Activated CD4-positive, alpha-beta T cell treated with anti-CD3 and anti-CD28 coated beads, Interleukin-2, amount 10 ng/mL, durations not matched to agents 24 days and 14 days (primary cell): ENCODE measurements at regions not wholly inside any gene's neighbourhood (a gene's known extent, or its start where the extent isn't known, plus 50 kb on each side); places are given as distances from the start of the nearest gene placed in this dataset.
A peak's percentile ranks its signal among the peaks of the same experiment; 100 is the strongest.

ENCODE experiments used
- DNase-seq: peaks from one replicate; pipeline ENCODE4 v3.0.0; 2022
- H3K27ac Mint-ChIP-seq: one replicate; pipeline ENCODE4 v1.8.0; 2022; ENCODE audit warnings: mild to moderate bottlenecking, mixed read lengths
- H3K27me3 Mint-ChIP-seq: one replicate; pipeline ENCODE4 v1.8.0; 2022; ENCODE audit warnings: mixed read lengths
- H3K36me3 Mint-ChIP-seq: one replicate; pipeline ENCODE4 v1.8.0; 2022; ENCODE audit warnings: low read depth, mild to moderate bottlenecking, mixed read lengths
- H3K4me1 Mint-ChIP-seq: one replicate; pipeline ENCODE4 v1.8.0; 2021; ENCODE audit warnings: mixed read lengths
- H3K4me3 Mint-ChIP-seq: one replicate; pipeline ENCODE4 v1.8.0; 2022; ENCODE audit warnings: mild to moderate bottlenecking, moderate library complexity, mixed read lengths
- H3K9me3 Mint-ChIP-seq: one replicate; pipeline ENCODE4 v1.8.0; 2021; ENCODE audit warnings: mixed read lengths
- intact Hi-C: fragments of 100-400 bp; cut with micrococcal nuclease; formaldehyde crosslinking; loops from one replicate; pipeline ENCODE4 v1.15.1; 2023

DNA sequence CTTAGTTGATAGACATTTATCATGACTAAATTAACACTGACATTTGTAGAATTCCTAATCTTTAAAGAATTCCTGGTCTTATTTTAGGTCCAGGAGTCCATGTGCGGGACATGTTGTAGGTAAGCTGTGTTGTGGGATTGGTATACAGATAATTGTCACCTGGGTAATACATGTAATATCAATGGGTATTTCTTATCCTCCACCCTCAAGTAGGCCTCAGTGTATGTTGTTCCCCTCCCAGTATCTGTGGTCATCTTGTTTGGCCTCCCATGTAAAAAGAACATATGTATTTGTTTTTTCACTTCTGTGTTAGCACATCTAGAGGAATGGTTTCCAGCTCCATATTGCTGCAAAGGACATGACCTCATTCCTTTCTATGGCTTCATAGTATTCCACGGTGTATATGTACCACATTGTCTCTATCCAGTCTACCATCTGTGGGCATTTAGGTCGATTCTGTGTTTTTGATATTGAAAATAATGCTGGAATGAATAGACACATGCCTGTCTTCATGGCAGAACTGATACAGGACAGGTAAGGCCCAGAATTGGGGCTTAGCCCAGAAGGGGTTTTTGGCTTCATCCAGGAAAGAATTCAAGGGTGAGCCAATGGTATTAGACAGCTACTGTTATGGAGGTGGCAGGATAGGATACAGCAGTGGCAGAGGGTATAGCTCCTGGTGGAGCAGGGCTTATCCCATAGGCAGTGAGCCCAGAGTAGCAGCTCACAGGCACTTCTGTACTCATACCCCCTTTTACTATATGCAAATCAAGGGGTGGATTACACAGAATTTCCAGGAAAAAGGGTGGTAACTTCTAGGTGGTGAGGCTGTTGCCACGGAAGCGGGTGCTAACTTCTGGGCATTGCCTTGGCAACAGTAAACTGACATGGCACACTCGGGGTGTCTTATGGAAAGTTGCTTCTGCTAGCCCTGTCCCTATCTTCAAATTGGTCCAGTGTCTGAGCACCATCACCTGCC, 66.1 kb upstream of the WDR1 start:
- H3K9me3 Mint-ChIP-seq, result peaks cover 27% of the 10 kb centered on the region
- H3K36me3 Mint-ChIP-seq, result peaks cover 6% of the 10 kb centered on the region
- H3K27ac Mint-ChIP-seq, result peak overlapping the region; percentile 29
- H3K4me3 Mint-ChIP-seq, result no peak overlapping the region
- intact Hi-C loops, result loop anchor here (5.0 kb wide), 2 partner anchors 220 to 280 kb away; no protein-coding TSS in a partner anchor
- no peaks in the 10 kb centered on the region for H3K27me3 Mint-ChIP-seq
- DNase-seq, result peak; percentile 66
- peaks cover 36% of the 10 kb centered on the region for H3K4me1 Mint-ChIP-seq

DNA sequence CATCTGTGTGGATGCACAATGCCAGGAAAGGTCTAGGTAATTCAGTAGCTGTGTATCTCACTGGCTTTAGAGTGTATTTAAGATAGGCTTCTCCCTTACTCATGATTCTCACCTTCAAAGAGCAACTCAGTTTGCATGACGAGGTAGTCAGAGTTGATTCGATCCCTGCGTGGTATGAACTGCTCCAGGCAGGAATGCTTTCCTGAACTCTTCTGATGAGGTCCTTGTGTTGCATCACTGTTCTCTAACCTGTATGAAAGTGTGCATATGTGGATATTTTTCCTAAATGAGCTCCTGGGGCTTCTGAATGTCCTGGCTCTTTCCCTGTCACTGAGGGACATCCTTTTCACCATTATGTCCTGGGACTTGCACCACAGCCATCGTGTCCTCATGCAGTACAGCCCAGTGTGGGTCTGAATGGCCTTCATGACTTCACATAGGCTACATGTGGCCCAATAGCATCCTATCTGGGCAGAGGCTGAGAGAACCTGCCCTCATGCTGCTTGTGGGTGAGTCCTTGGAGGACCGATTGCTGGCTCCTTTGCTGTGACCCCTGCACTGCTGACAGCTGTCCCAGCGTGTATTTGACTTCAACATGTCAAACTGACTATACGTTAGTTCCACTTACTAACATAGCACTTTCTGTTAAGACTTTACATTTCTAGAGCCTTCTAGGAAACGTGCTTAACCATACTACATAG, 65.3 kb upstream of the WDR1 start:
- peak overlapping the region; percentile 91 for H3K27ac Mint-ChIP-seq
- peaks cover 32% of the 10 kb centered on the region for H3K9me3 Mint-ChIP-seq
- H3K4me3 Mint-ChIP-seq, result no peak overlapping the region
- peaks cover 36% of the 10 kb centered on the region for H3K4me1 Mint-ChIP-seq
- intact Hi-C loops, result loop anchor here (1.0 to 5.0 kb wide), 5 partner anchors 17 to 280 kb away; no protein-coding TSS in a partner anchor
- H3K27me3 Mint-ChIP-seq, result no peaks in the 10 kb centered on the region
- peaks cover 6% of the 10 kb centered on the region for H3K36me3 Mint-ChIP-seq
- DNase-seq, result no peak

DNA sequence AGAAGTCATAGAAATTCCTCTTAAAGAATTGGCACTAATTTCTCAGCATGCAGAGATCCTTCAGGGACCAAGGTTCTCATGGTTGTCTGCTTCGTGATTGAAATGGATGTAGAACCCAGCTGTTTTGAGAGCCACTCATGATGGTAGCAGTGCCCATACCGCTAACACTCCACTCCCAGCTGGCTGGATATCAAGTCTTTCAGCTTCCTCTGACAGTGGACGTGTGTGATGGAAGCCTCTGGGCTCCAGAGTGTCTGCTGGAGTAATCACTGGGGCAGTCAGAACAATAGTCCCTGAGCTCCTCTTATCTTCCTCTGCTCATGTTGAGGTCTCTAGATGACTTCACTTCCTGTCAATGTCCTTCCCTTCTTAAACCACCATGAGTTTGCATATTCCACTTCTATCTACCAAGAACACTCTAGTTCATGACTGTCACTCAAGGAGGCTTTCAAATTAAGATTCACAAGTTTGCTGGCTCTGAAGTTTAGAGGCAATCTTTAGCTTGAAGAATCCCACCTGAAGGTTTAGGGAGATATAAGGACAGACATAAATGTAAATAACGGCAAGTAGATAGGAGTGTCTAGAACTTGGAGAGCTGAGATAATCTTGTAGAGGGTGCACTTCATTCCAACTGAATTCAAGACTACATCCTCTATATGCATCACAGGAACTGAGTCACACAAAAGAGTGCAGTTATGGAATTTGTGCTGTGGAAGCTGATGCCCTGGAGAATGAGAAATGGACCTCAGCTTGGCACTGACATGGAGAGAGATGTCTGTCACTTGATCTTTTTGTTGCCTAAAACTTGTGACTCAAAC, 64.5 kb upstream of the WDR1 start:
- Mint-ChIP-seq H3K9me3 (peaks cover 32% of the 10 kb centered on the region), H3K27me3 (no peaks in the 10 kb centered on the region), H3K4me3 (peak overlapping the region; percentile 40)

DNA sequence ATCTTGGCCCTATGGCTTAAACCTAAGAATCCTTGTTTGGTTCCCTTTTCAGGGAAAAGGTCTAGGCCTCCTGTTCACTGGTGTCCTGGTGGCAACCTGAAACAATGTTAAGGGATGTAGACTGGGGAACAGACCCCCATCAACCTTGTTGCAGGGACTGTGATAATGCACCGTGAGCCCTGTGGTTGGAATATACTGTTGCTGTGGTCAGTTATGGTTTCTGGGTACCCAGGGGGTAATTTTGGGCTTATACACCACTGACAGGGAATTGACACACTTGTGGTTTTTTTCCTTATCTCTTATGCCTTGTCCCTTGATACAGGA, 64.0 kb upstream of the WDR1 start:
- H3K4me1 Mint-ChIP-seq, result peaks cover 36% of the 10 kb centered on the region

More for the DNA sequence above, 64.5 kb upstream of the WDR1 start:
- peaks cover 36% of the 10 kb centered on the region for H3K4me1 Mint-ChIP-seq
- peaks cover 6% of the 10 kb centered on the region for H3K36me3 Mint-ChIP-seq
- H3K27ac Mint-ChIP-seq, result peak overlapping the region; percentile 91
- intact Hi-C loops, result loop anchor here (1.0 to 5.0 kb wide), 5 partner anchors 16 to 281 kb away; no protein-coding TSS in a partner anchor
- DNase-seq, result peak; percentile 80

DNA sequence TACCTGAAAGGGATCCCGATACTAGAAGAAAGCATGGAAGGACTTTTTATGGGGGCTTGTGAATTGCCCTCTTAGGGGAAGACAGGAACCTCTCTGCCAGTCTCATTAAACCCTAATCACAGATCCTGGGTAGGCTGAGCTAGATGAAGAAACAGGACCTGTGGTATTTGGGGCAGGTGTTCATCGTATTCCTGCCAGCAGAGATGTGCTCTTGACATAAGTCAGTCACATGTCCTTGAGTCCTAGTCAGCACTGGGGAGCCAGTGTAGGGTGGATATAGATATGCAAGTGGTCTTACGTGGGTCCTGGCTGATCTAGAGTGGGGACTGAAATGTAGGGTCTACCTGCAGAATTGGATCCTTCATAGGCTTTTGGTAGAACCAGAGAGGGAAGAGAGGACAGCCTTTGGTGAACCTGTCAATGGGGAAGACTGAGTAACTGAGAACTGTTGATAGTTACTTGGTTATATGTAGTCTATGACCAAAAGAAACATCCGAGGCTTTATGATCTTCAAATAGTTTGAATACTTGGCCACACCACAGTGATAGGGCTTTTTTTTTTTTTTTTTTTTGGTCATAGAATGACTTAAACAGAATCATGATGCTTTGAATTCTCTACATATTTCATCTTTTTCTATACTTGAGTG, 63.5 kb upstream of the WDR1 start:
- no peak for DNase-seq
- Mint-ChIP-seq H3K27ac (peak overlapping the region; percentile 8), H3K27me3 (no peaks in the 10 kb centered on the region), H3K4me3 (no peak overlapping the region), H3K9me3 (peaks cover 32% of the 10 kb centered on the region), H3K36me3 (peaks cover 6% of the 10 kb centered on the region), H3K4me1 (peaks cover 36% of the 10 kb centered on the region)
- intact Hi-C loops, result loop anchor here (2.0 to 5.0 kb wide), 3 partner anchors 15 to 282 kb away; no protein-coding TSS in a partner anchor

More for the DNA sequence above, 64.0 kb upstream of the WDR1 start:
- intact Hi-C loops, result loop anchor here (2.0 to 5.0 kb wide), 3 partner anchors 16 to 282 kb away; no protein-coding TSS in a partner anchor
- Mint-ChIP-seq H3K4me3 (peak overlapping the region; percentile 40), H3K27ac (peak overlapping the region; percentile 91), H3K27me3 (no peaks in the 10 kb centered on the region), H3K36me3 (peaks cover 6% of the 10 kb centered on the region), H3K9me3 (peaks cover 32% of the 10 kb centered on the region)
- DNase-seq, result no peak

DNA sequence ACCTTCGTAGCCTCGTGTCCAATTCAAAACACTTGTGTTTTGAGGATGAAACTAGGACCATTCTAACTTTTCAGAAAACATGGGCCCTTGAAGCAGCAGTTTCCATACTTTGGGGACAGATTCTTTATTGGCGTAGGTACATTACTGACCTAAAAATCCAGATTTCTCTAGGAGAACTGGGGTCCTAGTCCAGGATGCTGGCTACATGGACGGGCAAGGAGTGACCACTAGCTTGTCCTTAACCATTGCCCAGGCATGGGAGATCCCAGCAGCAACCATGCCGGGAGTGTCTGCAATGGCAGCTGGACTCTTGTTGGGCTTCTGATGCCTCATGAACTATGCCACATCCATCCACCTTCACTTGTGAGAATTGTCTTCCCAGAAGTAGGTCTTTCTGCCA, 62.2 kb upstream of the WDR1 start:
- H3K4me1 Mint-ChIP-seq, result peaks cover 31% of the 10 kb centered on the region
- intact Hi-C loops, result no loop called here
- H3K9me3 Mint-ChIP-seq, result peaks cover 32% of the 10 kb centered on the region
- H3K27ac Mint-ChIP-seq, result no peak overlapping the region
- no peak overlapping the region for H3K4me3 Mint-ChIP-seq
- no peaks in the 10 kb centered on the region for H3K27me3 Mint-ChIP-seq
- H3K36me3 Mint-ChIP-seq, result peaks cover 6% of the 10 kb centered on the region
- DNase-seq, result no peak

DNA sequence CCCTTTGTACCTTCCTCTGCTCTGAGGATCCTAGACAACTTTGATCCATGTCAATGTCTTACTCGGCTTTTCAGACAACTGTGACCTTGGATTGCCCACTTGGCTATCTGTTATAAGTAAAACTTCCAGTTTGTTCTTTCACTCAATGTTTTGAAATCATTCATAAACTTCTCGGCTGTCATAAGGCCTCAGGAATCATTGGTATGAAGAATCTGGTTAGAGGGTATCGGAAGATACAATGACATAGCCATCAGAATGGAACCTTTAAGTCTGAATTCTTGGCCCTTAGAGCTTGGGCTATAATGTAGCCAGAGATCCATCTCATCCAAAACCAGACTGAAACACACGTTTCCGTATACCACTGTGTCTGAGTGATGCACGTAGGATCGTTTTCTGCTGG, 59.0 kb upstream of the WDR1 start:
- Mint-ChIP-seq H3K27me3 (peaks cover 4% of the 10 kb centered on the region), H3K36me3 (peaks cover 2% of the 10 kb centered on the region), H3K9me3 (peaks cover 16% of the 10 kb centered on the region), H3K4me3 (no peak overlapping the region), H3K27ac (no peak overlapping the region), H3K4me1 (peaks cover 5% of the 10 kb centered on the region)
- DNase-seq, result no peak
- intact Hi-C loops, result no loop called here

DNA sequence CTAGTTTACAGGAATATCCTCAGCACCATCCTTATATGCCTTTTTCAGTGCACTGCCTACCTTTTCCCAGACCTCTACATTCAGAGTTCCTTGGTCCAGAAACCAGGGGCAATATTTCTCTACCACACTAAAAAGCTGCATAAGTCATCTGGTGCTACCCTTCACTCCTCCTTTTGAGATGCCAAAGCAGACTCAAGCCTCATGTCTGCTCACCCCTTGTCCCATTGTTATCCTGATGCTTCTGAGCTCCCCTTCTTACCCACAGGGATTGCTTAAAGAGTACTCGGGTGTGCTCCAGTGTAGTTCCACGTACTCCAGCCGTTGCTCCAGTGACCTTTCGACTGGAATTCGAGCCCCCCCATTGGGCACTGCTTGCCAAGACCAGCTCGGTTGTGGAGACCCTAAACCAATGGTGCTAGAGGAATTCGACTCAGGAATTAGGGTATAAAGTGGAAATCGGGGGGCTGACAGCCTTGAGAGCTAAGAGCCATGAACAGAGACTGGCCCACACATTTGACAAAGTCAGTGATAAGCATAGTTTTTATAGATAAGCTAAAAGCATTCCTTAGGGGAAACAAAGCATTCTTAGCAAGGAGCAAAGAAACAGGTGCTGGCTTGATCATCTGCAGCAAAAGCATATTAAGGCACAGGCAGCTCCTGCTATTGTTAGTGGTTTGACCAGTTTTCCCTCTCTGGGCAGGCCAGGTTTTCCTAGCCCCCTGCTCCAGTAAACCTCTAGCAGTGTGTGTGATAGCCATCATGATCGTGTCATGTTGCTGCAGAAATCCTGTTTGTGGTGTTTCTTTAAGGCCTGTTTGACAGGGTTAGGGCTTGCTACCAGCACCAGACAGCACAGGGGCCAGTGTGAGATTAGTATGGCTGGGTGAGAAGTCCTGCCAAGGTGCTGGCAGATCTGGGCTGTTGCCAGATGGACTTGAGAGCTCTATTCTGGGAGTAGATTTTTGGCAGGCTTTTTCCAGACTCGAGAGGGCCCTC, 57.5 kb upstream of the WDR1 start:
- Mint-ChIP-seq H3K36me3 (no peaks in the 10 kb centered on the region), H3K27me3 (peaks cover 8% of the 10 kb centered on the region), H3K4me3 (no peak overlapping the region), H3K9me3 (peaks cover 11% of the 10 kb centered on the region), H3K4me1 (no peaks in the 10 kb centered on the region), H3K27ac (no peak overlapping the region)
- intact Hi-C loops, result no loop called here
- no peak for DNase-seq

DNA sequence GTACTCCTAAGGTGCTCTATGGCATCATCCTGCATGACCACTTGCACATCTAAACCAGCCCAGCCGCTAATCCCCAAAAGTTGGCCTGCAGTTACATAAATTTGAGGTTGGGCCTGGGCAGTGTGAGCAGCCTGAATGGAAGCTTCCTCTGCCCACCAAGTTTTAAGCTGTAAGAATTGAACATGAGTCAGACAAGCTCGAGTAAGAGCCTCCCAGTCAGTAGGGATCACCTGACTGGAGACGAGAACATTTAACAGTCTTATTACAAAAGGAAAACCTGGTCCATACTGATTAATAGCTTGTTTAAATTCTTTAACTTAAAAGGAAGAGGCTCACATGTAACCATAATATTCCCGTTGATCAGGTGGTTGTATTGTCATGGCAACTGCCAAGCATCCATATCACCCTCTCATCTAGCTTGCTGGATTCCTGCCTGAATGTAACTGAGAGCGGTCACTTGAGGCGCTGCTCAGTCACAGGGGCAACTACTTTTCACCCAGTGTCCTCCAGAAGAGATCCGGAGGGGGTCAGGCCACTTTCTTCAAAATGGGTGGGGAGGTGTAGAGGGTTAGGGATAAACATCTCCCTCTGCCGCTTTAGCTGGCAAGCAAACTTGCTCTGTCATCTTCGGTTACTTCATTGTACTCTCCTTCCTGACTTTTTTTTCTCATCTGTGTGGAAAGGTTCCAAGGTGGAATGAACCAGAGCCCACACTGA, 56.6 kb upstream of the WDR1 start:
- H3K27me3 Mint-ChIP-seq, result peaks cover 8% of the 10 kb centered on the region
- H3K4me3 Mint-ChIP-seq, result no peak overlapping the region
- no peaks in the 10 kb centered on the region for H3K4me1 Mint-ChIP-seq
- intact Hi-C loops, result no loop called here
- H3K9me3 Mint-ChIP-seq, result peaks cover 10% of the 10 kb centered on the region
- no peak for DNase-seq
- no peaks in the 10 kb centered on the region for H3K36me3 Mint-ChIP-seq
- no peak overlapping the region for H3K27ac Mint-ChIP-seq

DNA sequence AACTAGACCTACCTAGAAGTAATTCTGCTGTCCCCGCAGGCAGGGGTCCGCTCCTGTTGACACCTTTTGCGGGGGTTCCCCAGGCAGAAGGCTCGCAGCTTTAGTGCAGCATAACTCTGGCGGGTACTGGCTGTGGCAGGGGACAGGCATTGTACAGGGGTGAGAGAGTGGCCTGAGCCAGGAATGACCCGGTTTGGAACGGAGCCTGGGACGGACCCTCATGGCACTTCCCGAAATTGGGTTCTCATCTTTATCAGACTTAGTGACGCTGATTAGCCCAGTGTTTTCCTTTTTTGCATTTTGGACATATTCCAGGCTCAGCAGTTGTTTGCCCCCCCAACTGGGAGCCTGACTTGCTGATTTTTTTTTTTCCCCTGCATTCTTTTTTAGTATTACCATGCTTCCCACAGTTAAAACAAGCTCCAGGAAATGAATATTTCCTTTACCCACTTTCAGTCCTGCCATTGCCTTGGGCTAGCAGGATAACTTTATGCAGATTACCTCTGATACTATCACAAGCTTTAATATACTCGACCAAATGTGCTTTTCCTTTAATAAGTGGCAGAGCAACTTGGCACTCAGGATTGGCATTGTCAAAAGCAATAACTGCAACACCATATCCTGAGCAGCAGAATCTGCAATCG, 55.8 kb upstream of the WDR1 start:
- H3K27me3 Mint-ChIP-seq, result peaks cover 8% of the 10 kb centered on the region
- no peak overlapping the region for H3K4me3 Mint-ChIP-seq
- H3K36me3 Mint-ChIP-seq, result no peaks in the 10 kb centered on the region
- no peak overlapping the region for H3K27ac Mint-ChIP-seq
- peaks cover 5% of the 10 kb centered on the region for H3K9me3 Mint-ChIP-seq
- intact Hi-C loops, result no loop called here
- DNase-seq, result no peak
- H3K4me1 Mint-ChIP-seq, result no peaks in the 10 kb centered on the region

DNA sequence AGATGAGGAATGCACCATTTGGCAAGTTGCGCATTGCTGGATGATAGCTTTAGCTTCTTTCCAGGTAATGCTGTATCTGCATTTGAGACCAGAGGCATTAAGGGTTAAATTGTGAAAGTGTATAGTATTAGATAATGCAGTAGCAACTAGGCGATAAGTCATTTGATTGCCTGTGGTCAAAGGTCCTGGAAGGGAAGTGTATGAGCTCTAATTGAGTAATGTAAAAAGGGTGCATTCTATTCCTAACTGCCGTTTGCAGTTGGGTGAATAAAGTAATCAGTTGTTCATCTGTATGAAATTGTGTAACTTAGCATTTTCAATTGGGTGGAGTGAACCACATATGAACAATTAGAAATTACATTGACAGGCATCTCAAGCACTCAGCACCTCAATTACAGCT, 54.5 kb upstream of the WDR1 start:
- intact Hi-C loops, result no loop called here
- no peak overlapping the region for H3K4me3 Mint-ChIP-seq
- no peaks in the 10 kb centered on the region for H3K9me3 Mint-ChIP-seq
- DNase-seq, result no peak
- no peak overlapping the region for H3K27ac Mint-ChIP-seq
- H3K27me3 Mint-ChIP-seq, result peaks cover 8% of the 10 kb centered on the region
- no peaks in the 10 kb centered on the region for H3K36me3 Mint-ChIP-seq
- H3K4me1 Mint-ChIP-seq, result no peaks in the 10 kb centered on the region
